ENCODE measurements at regions not wholly inside any gene's neighbourhood (a gene's known extent, or its start where the extent isn't known, plus 50 kb on each side); places are given as distances from the start of the nearest gene placed in this dataset.

GRCh38 chr2:106020032-106020431, 174.1 kb downstream of the UXS1 start:
- no peak overlapping the region for H3K4ac ChIP-seq (ENCODE audit: low read depth, low read length)
- no peak overlapping the region for H3K18ac ChIP-seq (ENCODE audit: insufficient read length, low read depth, low read length)
- no peaks in the 10 kb centered on the region for H3K23me2 ChIP-seq (ENCODE audit: insufficient read length, low read depth, low read length, poor library complexity, severe bottlenecking)
- H3K79me1 ChIP-seq (ENCODE audit: insufficient read depth, low read depth, low read length, poor library complexity, severe bottlenecking) = no peaks in the 10 kb centered on the region
- no peaks in the 10 kb centered on the region for H3K27me3 ChIP-seq (ENCODE audit: insufficient read depth, low read length)
- no peak overlapping the region for H3T11ph ChIP-seq (ENCODE audit: low read length)
- TF ChIP-seq CTCF (conservative IDR thresholded peaks at IDR 0.05) = no peak
- no peak overlapping the region for H2AK5ac ChIP-seq (ENCODE audit: insufficient read length, low read length)
- no peaks in the 10 kb centered on the region; the same call in 1 of the 2 replicates for H3K4me1 ChIP-seq (ENCODE audit: insufficient read depth, low read length)
- no peaks in the 10 kb centered on the region for H3K79me2 ChIP-seq (ENCODE audit: insufficient read depth, low read length)
- H3K27ac ChIP-seq (ENCODE audit: insufficient read length, low read depth, low read length) = no peak overlapping the region
- DNase-seq = no peak
- H3K23ac ChIP-seq (ENCODE audit: insufficient read length, low read depth, low read length) = no peak overlapping the region
- H2BK5ac ChIP-seq (ENCODE audit: insufficient read length, low read length) = no peak overlapping the region
- Mint-ChIP-seq H3K27ac (no peak overlapping the region), H3K36me3 (ENCODE audit: insufficient read depth in 1 of 3, low read depth in 3 of 3) (no peaks in the 10 kb centered on the region), H3K4me1 (peaks cover 4 to 24% of the 10 kb centered on the region in 2 experiments; a peak in 3 of 4 replicates), H3K9me3 (no peaks in the 10 kb centered on the region), H3K4me3 (no peak overlapping the region), H3K27me3 (ENCODE audit: low read depth) (peaks cover 1% of the 10 kb centered on the region)
- H2AFZ ChIP-seq (ENCODE audit: low read length) = no peak overlapping the region
- no peak overlapping the region for H2BK15ac ChIP-seq (ENCODE audit: low read depth, low read length)
- no peak overlapping the region for H2BK120ac ChIP-seq (ENCODE audit: low read depth, low read length, poor library complexity, severe bottlenecking)
- no peak overlapping the region for H3K4me2 ChIP-seq (ENCODE audit: insufficient read depth, insufficient read length, low read length)
- H4K5ac ChIP-seq (ENCODE audit: insufficient read length, low read depth, low read length) = no peak overlapping the region
- WGBS (ENCODE audit: extremely low coverage, insufficient read length, low lambda C conversion rate) = no CpG with 5 or more reads among the region's 4 CpGs
- no peaks in the 10 kb centered on the region for H3K9me3 ChIP-seq (ENCODE audit: control insufficient read depth, low read depth, low read length)
- no peak overlapping the region for H3K56ac ChIP-seq (ENCODE audit: insufficient read length, low read depth, low read length)
- no peak overlapping the region for H4K91ac ChIP-seq (ENCODE audit: insufficient read length, low read depth, low read length)
- no peaks in the 10 kb centered on the region for H4K20me1 ChIP-seq (ENCODE audit: control insufficient read depth, insufficient read depth, insufficient read length)
- H2BK20ac ChIP-seq (ENCODE audit: low read depth, low read length, poor library complexity, severe bottlenecking) = no peak overlapping the region
- no peak overlapping the region for H2BK12ac ChIP-seq (ENCODE audit: insufficient read length, low read depth, low read length)
- H4K8ac ChIP-seq (replicated peaks; ENCODE audit: insufficient read length, low read depth, low read length) = no peak overlapping the region
- no peak overlapping the region for H3K14ac ChIP-seq (ENCODE audit: insufficient read depth, low read length)
- H3K9ac ChIP-seq (ENCODE audit: extremely low read depth, insufficient read length, low read length) = no peak overlapping the region
